GM19351 (cell line): ENCODE measurements at regions not wholly inside any gene's neighbourhood (a gene's known extent, or its start where the extent isn't known, plus 50 kb on each side); places are given as distances from the start of the nearest gene placed in this dataset.
"Not testable (repeated sequence)": the region's sequence is repeated elsewhere in the genome, so short reads cannot be mapped to it uniquely, and the experiment has no call there.

Experiments
- ATAC-seq: cut with Tn5 transposase; IDR thresholded peaks from one replicate; pipeline ENCODE4 v1.9.1; 2021; ENCODE audit warnings: mild to moderate bottlenecking, moderate library complexity; ENCODE audit not compliant: unreplicated experiment

DNA sequence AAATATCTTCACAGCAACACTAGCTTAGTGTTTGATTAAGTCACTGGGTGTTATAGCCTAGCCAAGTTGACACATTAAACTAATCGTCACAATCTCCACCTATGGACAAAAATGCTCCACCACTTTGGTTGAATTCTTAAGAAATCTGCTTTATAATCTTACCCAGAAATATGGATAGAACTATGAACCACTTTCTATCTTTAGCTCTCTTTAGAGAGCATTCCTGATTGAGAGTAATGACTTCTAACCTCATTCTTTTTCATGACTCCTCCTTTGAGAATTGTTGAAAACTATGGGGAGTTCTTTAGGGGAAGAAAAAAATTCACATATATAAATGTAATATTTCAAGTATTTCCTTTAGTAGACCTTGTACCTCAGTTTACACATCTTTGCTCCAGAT is 1282.2 kb upstream of the ZEB2 start:
- ATAC-seq = no peak

DNA sequence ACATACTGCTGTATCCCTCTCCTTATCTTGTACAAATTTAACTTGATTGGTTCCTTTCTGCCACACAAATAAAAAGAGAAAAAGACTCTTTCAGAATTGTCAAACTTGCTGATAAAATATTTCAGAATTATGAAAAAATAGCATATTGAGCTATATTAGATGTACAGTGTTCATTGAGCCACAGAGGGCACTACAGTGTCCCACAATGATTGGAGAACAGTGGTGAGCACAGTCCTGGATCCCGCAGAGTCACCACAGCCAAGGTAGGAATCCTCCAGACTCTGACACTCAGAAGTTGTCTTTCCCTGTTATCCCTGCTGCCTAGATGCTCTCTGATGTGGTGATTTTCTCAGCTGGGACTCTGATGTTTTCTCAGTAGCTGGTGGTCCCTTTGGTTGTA is 1281.3 kb upstream of the ZEB2 start:
- no peak for ATAC-seq

GRCh38 chr2:145800151-145801091 is 1280.5 kb upstream of the ZEB2 start:
- ATAC-seq = no peak

DNA sequence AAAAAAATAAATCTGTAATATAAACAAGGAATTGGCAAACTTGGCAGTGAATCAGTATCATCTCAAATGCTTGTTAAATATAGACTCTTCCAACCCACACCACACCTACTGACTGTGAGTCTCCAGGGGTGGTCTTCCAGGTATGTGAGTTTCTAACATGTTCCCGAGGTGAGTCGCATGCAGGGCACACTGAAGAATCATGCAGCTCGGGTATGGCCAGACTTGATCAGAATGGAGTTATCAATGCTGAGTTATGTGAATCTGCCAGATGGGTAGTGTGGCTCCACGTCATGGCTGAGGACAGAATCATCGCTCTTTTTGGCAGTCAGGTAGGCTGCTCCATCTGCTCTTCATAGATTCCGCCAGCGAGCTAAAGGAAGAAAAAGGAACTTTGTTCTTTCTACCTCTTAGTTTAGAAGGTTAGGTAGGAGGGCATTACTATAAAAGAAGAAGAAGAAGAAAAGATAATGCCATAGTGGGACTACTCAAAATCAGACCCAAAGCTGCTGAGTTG is 1279.7 kb upstream of the ZEB2 start:
- no peak for ATAC-seq

DNA sequence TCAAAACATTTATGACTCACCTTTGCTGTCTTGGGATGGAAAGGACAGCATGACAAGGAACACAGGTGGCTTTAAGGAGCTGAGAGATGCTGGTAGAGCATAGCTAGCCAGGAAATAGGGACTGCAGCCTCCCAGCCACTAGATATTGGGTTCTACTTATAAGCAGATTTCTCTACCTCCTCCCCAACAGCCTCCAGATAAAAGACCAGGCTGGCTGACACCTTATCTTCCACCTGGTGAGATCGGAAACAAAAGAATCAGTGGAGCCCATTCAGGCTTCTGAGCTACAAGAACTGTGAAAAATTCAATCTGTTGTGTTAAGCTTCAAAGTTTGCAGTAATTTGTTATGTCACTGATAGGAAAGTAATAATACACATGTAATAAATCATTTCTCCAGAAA is 1278.5 kb upstream of the ZEB2 start:
- ATAC-seq = no peak

DNA sequence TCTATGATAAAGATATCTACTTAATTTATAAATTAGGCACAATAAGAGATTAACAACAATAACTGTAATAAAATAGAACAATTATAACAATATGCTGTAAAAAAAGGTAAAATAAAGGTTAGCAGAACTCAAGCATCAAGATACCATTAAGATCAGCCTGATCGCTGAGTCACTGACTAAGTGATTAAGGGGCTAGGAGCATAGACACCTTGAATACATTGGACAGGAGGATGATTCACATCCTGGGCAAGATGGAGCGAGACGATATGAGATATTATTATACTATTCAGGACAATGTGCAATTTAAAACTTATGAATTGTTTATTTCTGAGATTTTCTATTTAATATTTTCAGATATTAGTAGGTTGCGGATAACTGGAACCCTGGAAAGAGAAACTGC is 1277.8 kb upstream of the ZEB2 start:
- no peak for ATAC-seq

GRCh38 chr2:145792745-145793144 is 1272.8 kb upstream of the ZEB2 start:
- ATAC-seq = no peak

DNA sequence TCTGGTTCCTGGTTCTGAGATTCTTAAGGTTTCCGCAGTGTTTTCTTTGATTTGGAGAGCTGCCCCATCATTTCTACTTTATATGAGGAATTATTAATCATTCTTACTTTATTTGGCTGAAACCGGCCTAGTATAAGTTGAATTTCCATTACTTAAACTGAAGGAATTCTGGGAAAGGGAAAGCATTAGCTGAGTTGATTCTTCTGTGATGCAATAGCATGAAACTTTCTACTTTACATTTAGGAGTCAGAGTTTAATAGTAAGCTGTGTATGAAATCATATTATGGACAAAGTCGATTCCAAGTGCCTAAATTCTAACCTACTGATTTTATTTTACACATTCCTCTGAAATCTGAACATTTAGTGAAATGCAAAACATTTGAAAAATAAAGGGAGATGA is 1269.7 kb upstream of the ZEB2 start:
- no peak for ATAC-seq

DNA sequence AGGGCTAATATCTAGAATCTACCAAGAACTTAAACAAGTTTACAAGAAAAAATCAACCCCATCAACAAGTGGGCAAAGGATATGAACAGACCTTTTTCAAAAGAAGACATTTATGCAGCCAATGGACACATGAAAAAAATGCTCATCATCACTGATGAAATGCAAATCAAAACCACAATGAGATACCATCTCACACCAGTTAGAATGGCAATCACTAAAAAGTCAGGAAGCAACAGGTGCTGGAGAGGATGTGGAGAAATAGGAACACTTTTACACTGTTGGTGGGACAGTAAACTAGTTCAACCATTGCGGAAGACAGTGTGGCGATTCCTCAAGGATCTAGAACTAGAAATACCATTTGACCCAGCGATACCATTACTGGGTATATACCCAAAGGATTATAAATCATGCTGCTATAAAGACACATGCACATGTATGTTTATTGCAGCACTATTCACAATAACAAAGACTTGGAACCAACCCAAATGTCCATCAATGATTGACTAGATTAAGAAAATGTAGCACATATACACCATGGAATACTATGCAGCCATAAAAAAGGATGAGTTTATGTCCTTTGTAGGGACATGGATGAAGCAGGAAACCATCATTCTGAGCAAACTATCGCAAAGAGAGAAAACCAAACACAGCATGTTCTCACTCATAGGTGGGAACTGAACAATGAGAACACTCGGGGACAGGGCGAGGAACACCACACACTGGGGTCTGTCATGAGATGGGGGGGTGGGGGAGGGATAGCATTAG is 1267.9 kb upstream of the ZEB2 start:
- ATAC-seq = not testable (repeated sequence)

GRCh38 chr2:145782607-145783006 is 1262.7 kb upstream of the ZEB2 start:
- not testable (repeated sequence) for ATAC-seq

- peak; percentile 68 for ATAC-seq
Observed at GRCh38 chr2:145777914-145778313, 1258.0 kb upstream of the ZEB2 start.

DNA sequence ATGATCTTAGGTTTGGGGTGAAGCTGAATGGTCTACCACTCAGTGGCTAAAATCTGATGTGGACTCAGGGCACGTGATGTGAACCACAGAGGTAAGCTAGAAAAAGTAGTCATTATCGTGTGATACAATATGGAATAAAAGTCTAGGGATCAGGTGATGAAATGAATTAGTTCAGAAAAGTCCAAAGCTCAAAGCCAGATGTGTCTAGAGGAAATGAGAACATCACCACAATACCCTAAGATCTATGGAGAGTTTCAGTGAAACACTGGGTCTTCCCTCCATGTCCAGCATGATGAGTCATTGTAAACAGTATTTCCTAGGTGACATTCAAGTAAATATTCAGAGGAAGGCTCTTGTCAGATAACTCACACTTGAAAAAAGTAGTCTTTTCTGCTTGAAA is 1257.4 kb upstream of the ZEB2 start:
- ATAC-seq = no peak

DNA sequence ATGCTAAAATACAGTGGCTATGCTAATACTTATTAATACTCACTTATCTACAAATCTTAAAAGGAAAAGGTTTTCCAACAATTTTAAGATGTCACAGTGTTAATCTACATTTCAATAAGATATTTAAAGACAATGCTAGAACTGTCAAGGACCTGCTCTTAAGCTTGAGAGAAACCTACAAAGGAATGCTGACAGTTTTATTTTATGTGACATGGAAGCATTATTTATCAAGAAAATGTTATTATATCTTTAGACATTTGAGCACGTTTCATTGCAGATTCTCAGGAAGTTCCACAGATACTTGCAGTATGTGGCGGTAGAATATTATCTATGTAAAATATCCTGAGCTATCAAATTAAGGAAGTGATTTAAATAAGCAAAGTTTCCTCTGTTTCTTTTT is 1255.7 kb upstream of the ZEB2 start:
- ATAC-seq = no peak

DNA sequence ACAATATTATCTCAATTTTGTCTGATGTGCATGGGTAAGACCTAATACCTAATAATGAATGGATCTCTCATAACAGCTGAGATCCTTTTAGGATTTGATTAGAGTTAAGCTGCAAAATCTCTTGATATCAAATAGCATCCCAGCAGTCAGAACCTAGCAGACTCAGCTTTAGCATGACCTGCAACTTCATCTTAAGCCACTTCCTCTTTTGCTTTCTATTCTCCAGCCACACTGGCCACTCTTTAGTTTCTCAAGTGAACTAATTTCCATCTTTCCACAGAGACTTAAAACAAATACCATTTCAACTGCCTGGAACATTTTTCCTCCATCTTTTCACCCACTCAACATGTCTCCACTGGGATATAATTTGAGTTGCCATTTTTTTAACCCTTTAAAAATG is 1251.6 kb upstream of the ZEB2 start:
- ATAC-seq = peak; percentile 99

DNA sequence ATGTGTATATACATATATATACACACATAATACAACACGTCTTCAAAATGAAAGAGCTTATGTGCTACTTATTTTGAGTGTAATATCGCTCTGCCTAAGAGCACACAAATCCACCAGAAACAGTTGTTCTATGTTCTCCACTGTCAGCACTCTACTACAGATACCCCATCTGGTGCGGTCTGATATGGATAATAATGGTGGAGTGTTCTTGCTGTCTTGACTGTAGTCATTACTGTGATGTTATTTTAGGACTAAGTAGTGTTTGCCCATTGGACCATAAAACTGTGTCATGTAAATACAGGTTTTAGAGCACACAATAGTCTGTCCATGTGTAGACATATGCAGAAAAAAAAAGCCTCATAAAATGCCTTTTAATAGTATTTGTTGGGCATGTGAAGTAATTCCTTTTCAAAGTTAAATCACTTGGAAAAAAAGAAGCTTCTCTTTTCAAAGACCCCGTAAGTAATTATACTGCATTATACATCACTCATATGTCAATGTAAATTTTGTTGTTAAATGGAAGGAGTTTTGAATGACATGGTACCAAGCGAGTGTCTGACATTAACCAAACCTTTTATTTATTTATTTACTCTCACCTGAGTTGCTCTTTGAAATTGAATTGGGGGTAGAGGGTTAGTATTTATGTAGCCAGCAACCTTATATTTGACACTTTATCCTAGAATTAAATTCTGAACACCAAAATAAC is 1249.2 kb upstream of the ZEB2 start:
- no peak for ATAC-seq

GRCh38 chr2:145765874-145766273 is 1246.0 kb upstream of the ZEB2 start:
- ATAC-seq = no peak

DNA sequence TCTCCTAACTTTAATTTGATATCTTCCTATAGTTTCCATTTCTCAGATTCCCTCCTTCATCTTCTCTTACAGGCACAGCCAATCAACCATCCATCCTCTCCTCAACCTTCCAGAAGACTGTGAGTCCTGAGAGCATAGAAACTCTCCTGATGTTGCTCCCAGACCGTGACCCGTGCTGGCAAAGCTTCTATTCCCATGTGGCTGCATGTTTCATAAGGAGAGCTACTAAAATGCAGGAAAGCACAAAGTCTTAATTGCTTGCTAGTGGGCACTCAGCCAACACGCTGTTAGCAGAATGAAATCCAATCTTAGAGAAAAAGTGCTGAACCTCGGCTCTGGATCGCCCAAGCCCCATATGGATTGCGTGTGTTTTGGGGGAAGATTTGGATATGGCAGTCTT is 1244.7 kb upstream of the ZEB2 start:
- no peak for ATAC-seq

GRCh38 chr2:145760781-145761649 is 1241.1 kb upstream of the ZEB2 start:
- no peak for ATAC-seq

- ATAC-seq = no peak
Observed at GRCh38 chr2:145759228-145759915, 1239.5 kb upstream of the ZEB2 start.
